ENCODE measurements at regions not wholly inside any gene's neighbourhood (a gene's known extent, or its start where the extent isn't known, plus 50 kb on each side); places are given as distances from the start of the nearest gene placed in this dataset.
A peak's percentile ranks its signal among the peaks of the same experiment; 100 is the strongest.

- TF ChIP-seq CTCF (IDR thresholded peaks at IDR 0.05; ENCODE audit: low read depth, low read length) = no peak
Measured at GRCh38 chr15:62961134-62961533, 81.4 kb upstream of the TPM1 start.

GRCh38 chr15:62962101-62962995, 80.2 kb upstream of the TPM1 start:
- DNase-seq = no peak
- H3K27ac ChIP-seq = no peak overlapping the region
- no peak overlapping the region for H3K4me3 ChIP-seq (ENCODE audit: low read depth, low read length)
- no peaks in the 10 kb centered on the region for H3K27me3 ChIP-seq (ENCODE audit: insufficient read depth, low read depth, severe bottlenecking)
- H3K36me3 ChIP-seq = no peaks in the 10 kb centered on the region
- H3K9me3 ChIP-seq (ENCODE audit: severe bottlenecking) = no peaks in the 10 kb centered on the region
- TF ChIP-seq CTCF (IDR thresholded peaks at IDR 0.05; ENCODE audit: low read depth, low read length) = no peak

More at GRCh38 chr15:62961134-62961533, 81.4 kb upstream of the TPM1 start:
- Histone ChIP-seq H3K27me3 (ENCODE audit: insufficient read depth, low read depth, severe bottlenecking) (no peaks in the 10 kb centered on the region), H3K9me3 (ENCODE audit: severe bottlenecking) (no peaks in the 10 kb centered on the region), H3K4me3 (ENCODE audit: low read depth, low read length) (no peak overlapping the region), H3K36me3 (no peaks in the 10 kb centered on the region), H3K27ac (no peak overlapping the region)
- DNase-seq = no peak

- Histone ChIP-seq H3K27ac (peak overlapping the region; percentile 59), H3K27me3 (ENCODE audit: insufficient read depth, low read depth, severe bottlenecking) (no peaks in the 10 kb centered on the region), H3K4me3 (ENCODE audit: low read depth, low read length) (no peak overlapping the region), H3K36me3 (no peaks in the 10 kb centered on the region), H3K9me3 (ENCODE audit: severe bottlenecking) (no peaks in the 10 kb centered on the region)
- DNase-seq = peak; percentile 89
- no peak for TF ChIP-seq CTCF (IDR thresholded peaks at IDR 0.05; ENCODE audit: low read depth, low read length)
Measured at GRCh38 chr15:62964251-62964650, 78.3 kb upstream of the TPM1 start.

GRCh38 chr15:62966294-62967078, 76.1 kb upstream of the TPM1 start:
- TF ChIP-seq CTCF (IDR thresholded peaks at IDR 0.05; ENCODE audit: low read depth, low read length) = no peak
- no peaks in the 10 kb centered on the region for H3K9me3 ChIP-seq (ENCODE audit: severe bottlenecking)
- no peak for DNase-seq
- no peak overlapping the region for H3K4me3 ChIP-seq (ENCODE audit: low read depth, low read length)
- H3K36me3 ChIP-seq = no peaks in the 10 kb centered on the region
- no peaks in the 10 kb centered on the region for H3K27me3 ChIP-seq (ENCODE audit: insufficient read depth, low read depth, severe bottlenecking)
- no peak overlapping the region for H3K27ac ChIP-seq

- Histone ChIP-seq H3K27ac (no peak overlapping the region), H3K4me3 (ENCODE audit: low read depth, low read length) (no peak overlapping the region), H3K36me3 (no peaks in the 10 kb centered on the region), H3K9me3 (ENCODE audit: severe bottlenecking) (no peaks in the 10 kb centered on the region), H3K27me3 (ENCODE audit: insufficient read depth, low read depth, severe bottlenecking) (no peaks in the 10 kb centered on the region)
- no peak for DNase-seq
- TF ChIP-seq CTCF (IDR thresholded peaks at IDR 0.05; ENCODE audit: low read depth, low read length) = no peak
Measured at GRCh38 chr15:62968699-62969098, 73.8 kb upstream of the TPM1 start.

All from WERI-Rb-1 (cell line).